Central memory CD4-positive, alpha-beta T cell (primary cell): ENCODE measurements at regions not wholly inside any gene's neighbourhood (a gene's known extent, or its start where the extent isn't known, plus 50 kb on each side); places are given as distances from the start of the nearest gene placed in this dataset.
A peak's percentile ranks its signal among the peaks of the same experiment; 100 is the strongest.
"Not testable (repeated sequence)": the region's sequence is repeated elsewhere in the genome, so short reads cannot be mapped to it uniquely, and the experiment has no call there.

Experiments used
- DNase-seq: peaks from one replicate; pipeline ENCODE4 v3.0.0; 2022

DNA sequence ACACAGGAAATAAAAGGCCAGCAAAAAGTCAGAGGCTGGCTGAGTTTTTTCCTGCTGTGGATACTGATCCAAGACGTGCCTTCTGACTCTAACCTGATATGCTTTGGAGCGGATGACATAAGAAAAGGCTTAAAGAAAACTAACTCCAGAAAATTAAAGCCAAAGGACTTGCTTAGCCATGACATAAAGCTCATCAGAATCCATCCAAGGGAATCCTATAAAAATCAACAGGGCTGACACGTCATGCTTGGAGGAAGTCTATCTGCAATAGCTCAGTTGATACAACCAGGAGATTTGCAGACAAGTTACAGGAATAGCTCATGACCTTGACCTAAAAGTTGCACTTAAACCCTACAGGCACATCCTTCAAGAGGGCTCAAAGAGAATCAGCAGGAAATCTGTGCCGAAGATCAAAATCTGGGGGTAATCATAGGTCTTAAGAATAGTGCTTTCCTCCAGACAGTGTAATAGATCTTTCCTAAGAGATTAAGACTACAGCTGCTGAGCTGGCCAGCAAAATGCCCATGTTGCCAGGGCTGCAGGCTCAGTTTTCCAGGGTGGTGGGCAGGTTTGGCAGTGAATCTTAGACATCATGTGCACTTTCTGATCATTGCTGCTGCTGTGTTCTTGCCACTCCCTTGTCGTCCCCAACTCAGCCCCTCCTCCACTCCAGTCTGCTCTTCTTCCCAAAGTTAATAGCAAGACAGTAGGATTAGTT is 111.5 kb upstream of the SVIL start:
- no peak for DNase-seq

DNA sequence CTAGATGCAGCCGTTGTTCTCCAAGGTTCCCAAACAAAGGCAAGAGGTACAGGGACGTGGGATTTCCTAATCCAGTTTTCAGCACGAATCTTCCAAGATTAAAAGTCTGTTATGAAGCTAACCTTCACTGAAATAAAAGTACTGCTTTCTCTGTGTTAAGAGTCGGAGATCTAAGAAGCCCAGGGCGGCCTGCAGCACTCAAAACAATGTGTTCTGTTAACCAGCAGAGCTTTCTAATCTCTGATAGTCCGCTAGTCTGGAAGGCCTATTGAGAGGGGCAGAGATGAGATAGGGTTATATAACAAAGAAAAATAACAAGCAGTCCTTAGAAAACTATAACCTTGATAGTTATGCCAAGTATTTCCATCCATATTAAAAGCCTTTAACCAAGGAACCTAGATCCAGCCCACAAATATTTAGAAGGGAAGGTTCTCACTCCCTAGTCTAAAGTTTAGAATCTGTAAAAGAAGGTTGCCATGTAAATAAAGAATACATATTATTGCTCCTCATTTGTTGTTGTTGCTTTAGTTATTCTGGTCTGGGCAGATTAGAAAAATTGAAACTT is 106.3 kb upstream of the SVIL start:
- DNase-seq = no peak

DNA sequence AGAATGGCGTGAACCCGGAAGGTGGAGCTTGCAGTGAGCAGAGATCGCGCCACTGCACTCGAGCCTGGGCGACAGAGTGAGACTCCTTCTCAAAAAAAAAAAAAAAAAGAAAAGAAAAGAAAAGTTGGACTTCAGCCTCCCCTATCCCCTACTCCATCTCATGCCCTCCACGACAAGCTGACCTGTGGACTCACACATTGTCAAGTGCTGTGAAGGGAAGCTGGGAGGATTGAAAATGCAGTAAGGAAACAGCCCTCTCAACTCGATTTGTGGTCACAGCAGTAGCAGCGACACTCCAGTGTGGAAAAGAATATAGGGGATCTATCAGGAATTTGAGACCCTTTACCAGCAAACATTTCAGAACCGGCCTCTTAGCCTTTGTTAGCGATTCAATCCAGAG is 103.6 kb upstream of the SVIL start:
- no peak for DNase-seq

- no peak for DNase-seq
Observed at GRCh38 chr10:29737074-29737593, 102.4 kb upstream of the SVIL start.

DNA sequence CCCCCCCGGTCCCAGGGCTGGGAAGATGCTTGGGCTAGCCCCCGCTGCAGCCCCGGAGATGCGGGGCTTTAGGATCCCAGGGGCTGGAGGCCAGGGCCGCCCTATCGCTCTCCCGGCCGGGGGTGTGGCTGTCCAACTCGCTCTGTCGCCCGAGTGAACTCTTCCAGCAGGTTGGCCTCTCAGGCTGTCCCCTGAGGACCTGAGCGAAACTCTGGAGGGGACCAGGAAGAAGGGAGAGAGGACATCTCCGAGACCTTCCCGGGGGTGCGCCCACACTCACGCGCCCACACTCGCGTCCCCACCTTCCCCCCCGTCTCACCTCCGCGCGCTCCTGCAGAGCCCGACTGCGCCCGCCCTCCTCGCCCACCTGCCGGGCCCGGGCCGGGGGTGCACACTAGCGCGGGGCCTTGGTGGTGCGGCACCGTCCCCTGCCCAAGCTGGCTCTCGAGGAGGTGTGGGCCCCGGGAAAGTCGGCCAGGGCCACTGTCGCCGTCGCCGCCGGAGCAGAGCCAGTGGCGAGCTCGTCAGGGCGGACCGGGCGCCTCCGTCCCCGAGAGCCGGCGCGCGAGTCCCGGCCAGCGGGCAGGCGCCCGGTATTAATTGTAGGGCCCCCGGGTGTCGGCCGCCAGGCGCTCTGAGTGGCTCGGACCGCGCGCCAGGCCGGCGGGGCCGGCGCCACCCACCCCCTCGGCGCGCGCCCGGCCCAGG is 101.7 kb upstream of the SVIL start:
- DNase-seq = peak; percentile 10

GRCh38 chr10:29735628-29736365 is 101.0 kb upstream of the SVIL start:
- DNase-seq = peak; percentile 73

- peak; percentile 48 for DNase-seq
Observed at GRCh38 chr10:29734962-29735627, 100.3 kb upstream of the SVIL start.

DNA sequence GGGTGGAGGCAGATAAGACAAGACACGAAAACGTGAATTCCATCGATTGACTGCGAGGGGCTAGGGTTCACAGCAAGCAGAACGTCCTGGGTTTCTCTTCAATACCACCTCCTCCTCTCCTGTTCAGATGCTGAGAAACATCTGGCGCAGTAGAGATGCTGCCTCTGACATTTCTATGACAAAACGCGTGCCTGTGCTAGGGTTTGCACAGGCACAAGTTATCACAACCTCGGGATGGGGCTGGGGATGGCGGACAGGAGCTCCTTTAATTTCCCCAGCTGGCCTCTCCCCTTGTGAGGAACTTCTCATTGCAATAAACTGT is 99.8 kb upstream of the SVIL start:
- no peak for DNase-seq

DNA sequence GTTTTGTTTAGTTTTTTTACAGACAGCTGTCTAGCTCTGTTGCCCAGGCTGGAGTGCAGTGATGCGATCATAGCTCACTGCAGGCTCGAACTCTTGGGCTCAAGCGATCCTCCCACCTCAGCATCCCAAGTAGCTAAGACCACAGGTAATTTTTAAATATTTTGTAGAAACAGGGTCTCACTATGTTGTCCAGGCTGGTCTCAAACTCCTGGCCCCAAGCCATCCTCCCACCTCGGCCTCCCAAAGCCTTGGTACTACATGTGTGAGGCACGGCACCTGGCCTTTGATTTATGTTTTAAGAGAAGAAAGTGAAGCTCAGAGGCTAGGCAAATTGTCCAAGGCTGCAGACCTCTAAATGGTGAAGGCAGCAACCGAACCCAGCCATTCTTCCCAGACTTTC is 98.6 kb upstream of the SVIL start:
- no peak for DNase-seq

- no peak for DNase-seq
Observed at GRCh38 chr10:29732918-29733317, 98.1 kb upstream of the SVIL start.

GRCh38 chr10:29731760-29732159 is 97.0 kb upstream of the SVIL start:
- DNase-seq = no peak

GRCh38 chr10:29730969-29731368 is 96.2 kb upstream of the SVIL start:
- no peak for DNase-seq

DNA sequence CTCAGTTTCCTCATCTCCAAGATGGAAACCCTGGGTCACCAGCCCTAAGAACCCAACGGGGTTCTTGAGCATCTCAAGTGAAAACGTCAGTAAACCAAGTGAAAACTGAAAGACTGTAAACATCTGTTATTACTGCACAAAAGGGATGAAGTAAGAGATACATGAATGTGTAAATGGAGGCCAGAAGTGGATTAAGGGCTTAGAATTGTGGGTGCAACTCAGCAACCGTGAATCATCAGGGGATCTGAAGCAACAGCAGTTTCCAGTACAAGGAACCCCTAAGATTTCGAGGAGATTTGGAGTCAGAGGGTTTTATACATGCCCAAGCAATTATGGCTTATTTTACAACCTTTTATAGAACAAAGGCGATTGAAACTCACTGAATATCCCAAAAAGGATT is 95.7 kb upstream of the SVIL start:
- no peak for DNase-seq

GRCh38 chr10:29728541-29729049 is 93.8 kb upstream of the SVIL start:
- DNase-seq = no peak

DNA sequence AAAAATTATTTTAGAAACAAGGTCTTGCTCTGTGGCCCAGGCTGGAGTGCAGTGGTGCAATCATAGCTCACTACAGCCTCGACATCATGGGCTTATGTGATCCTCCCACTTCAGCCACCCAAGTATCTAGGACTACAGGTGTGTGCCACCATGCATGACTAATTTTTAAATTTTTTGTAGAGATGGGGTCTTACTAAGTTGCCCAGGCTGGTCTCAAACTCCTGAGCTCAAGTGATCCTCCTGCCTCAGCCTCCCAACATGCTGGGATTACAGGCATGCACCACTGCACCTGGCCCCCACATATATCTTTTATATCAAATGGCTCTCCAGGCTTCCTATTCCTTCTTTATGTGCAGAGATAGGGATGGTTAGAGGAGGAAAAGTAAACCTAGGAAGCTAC is 91.2 kb upstream of the SVIL start:
- DNase-seq = not testable (repeated sequence)

- DNase-seq = no peak
Observed at GRCh38 chr10:29725133-29725720, 90.5 kb upstream of the SVIL start.

DNA sequence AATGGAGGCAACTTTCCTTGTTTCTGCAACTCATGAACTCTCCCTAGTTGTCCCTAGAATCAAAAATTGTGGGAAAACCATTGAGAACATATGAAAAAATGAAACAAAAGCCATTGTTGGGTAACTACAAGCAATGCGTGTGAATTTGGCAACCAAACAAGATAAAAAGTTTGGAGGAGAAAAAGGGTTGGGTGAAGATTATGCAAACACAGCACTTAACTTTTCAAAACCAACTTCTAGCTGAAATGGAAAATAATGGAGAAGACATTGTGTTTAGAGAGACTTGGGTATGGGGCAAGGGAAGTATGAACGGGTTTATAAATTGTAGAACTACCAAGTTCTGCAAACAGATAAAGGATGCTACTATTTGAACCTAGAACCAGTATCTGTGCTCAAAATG is 89.0 kb upstream of the SVIL start:
- no peak for DNase-seq

GRCh38 chr10:29722777-29723176 is 88.0 kb upstream of the SVIL start:
- no peak for DNase-seq

DNA sequence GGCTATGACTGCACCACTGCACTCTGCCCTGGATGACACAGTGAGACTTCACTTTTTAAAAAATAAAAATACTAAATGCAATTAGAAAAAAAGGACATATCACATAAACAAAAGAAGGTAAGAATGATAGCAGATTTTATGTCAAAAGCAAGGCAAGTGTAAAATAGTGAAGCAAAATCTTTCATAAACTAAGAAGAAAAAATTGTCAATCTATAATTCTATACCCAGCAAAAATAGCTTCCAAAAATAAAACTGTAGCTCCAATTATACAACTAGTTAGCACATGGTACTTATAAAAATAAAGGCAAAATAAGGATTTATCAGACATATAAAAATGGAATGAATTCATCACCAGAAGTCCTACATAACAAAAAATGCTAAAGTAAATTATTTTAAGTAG is 85.4 kb upstream of the SVIL start:
- DNase-seq = no peak

- DNase-seq = no peak
Observed at GRCh38 chr10:29719281-29719675, 84.5 kb upstream of the SVIL start.

DNA sequence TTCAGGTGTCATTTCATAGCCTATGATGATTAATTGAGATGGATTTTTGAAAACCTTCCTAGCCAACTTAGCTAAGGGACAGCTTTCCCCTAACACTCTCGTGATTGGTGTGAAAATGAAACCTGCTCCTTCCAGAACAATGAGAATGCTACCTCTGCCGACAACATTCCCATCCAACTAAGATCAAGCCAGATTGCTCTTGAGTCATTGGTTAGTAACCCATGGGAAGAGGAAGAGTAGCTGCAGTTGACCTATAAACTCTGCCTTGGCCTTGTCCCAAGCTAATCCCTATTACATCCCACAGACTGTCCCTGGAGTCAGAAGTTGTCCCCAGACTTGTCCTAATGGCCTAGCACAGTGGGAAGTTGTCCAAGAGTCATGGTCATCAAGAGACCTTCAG is 80.5 kb upstream of the SVIL start:
- no peak for DNase-seq
